Fibroblast of pulmonary artery (primary cell): ENCODE measurements at regions not wholly inside any gene's neighbourhood (a gene's known extent, or its start where the extent isn't known, plus 50 kb on each side); places are given as distances from the start of the nearest gene placed in this dataset.

Source experiments
- DNase-seq: peaks from one replicate; pipeline ENCODE4 v3.0.0-alpha.2; 2010; ENCODE audit warnings: low read depth
- H3K4me3 ChIP-seq: replicated peaks from 2 replicates; pipeline ENCODE4 v1.5.1; 2011; ENCODE audit warnings: low read depth, mild to moderate bottlenecking, control low read depth, low read length, moderate library complexity
- CTCF ChIP-seq: IDR thresholded peaks from 2 replicates; pipeline ENCODE4 v1.5.1; 2011; ENCODE audit warnings: mild to moderate bottlenecking, control low read depth, low read length, inconsistent platforms; ENCODE audit errors: missing control alignments

- no peak for TF ChIP-seq CTCF
- DNase-seq = no peak
- no peak overlapping the region for H3K4me3 ChIP-seq
These were observed 307.5 kb upstream of the FAM241A start for GRCh38 chr4:111837761-111838160.

DNA sequence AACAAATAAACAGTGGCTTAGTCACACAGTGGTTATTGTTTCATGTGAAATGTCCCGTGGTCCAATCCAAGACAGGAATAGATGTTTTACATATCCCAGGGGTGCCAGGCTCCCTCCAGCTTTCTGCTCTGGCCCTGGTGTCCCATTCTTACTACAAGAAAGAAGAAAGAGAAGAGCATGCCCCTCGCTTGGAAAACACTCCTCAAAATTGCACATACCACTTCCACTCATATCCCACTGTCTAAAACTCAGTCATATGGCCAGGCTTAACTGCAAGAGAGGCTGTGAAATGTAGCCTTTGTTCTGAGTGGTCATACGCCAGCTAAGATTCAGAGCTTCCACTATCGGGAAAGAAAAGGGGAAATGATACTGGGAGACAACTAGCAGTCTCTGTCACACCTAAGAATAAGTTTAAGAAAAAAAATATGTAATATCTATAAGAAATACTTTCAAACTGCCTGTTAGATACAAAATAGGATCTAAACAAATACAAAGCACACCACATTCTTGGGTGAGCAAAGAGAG is 306.8 kb upstream of the FAM241A start:
- no peak overlapping the region for H3K4me3 ChIP-seq
- DNase-seq = no peak
- TF ChIP-seq CTCF = no peak

GRCh38 chr4:111839141-111839540 is 306.1 kb upstream of the FAM241A start:
- H3K4me3 ChIP-seq = no peak overlapping the region
- TF ChIP-seq CTCF = no peak
- no peak for DNase-seq

- no peak for TF ChIP-seq CTCF
- peak; percentile 7 for DNase-seq
- H3K4me3 ChIP-seq = no peak overlapping the region
These were observed 302.9 kb upstream of the FAM241A start for GRCh38 chr4:111842336-111842735.

- DNase-seq = peak; percentile 2
- no peak overlapping the region for H3K4me3 ChIP-seq
- TF ChIP-seq CTCF = peak; percentile 14
These were observed 297.8 kb upstream of the FAM241A start for GRCh38 chr4:111847296-111848008.

DNA sequence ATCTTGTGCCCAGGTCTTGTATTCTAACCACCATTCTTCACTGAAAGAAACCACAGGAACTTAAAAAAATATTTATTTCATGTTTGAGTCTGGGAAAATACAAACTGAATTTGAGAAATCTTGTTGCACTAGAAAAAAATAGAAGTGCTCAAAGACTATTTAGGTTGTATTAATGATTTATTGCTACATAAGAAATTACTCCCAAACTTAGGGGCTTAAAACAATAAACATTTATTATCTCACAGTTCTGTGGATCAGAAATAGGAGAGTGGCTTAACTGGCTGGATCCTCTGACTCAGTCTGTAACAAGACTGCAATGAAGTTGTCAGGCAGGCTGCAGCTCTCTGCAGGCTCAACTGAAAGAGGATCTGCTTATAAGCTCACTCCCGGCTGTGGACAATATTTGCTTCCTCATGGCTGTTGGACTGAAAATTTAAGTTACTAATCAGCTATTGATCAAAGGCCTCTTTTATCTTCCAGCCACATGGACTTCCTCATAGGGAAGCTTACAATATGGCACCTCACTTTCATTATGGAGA is 295.4 kb upstream of the FAM241A start:
- DNase-seq = no peak
- no peak for TF ChIP-seq CTCF
- H3K4me3 ChIP-seq = no peak overlapping the region
